GM23338 (cell line): ENCODE measurements at regions not wholly inside any gene's neighbourhood (a gene's known extent, or its start where the extent isn't known, plus 50 kb on each side); places are given as distances from the start of the nearest gene placed in this dataset.
A peak's percentile ranks its signal among the peaks of the same experiment; 100 is the strongest.

Source experiments
- ATAC-seq: fragments of 200-7000 bp; cut with Tn5 transposase; 3 replicates; pipeline ENCODE4 v1.9.1; 2020
- DNase-seq: peaks from one replicate; pipeline ENCODE4 v3.0.0-alpha.2; 2015; ENCODE audit warnings: low spot score
- H2AFZ ChIP-seq: fragments of 200-600 bp; sonication (generic); 2 replicates; pipeline ENCODE4 v1.8.0; 2016; ENCODE audit warnings: antibody characterized with exemption, mild to moderate bottlenecking, moderate library complexity
- H3F3A ChIP-seq: fragments of 200-600 bp; sonication (generic); replicated peaks from 2 replicates; pipeline ENCODE4 v1.8.0; 2017; ENCODE audit warnings: antibody characterized with exemption, mixed run types, low read depth
- H3K27ac ChIP-seq: fragments of 200-600 bp; sonication (generic); 2 replicates; pipeline ENCODE4 v1.6.1; 2016; ENCODE audit warnings: low read depth
- H3K27me3 ChIP-seq: fragments of 200-600 bp; sonication (generic); 2 replicates; pipeline ENCODE4 v1.8.0; 2016; ENCODE audit warnings: mild to moderate bottlenecking, mixed run types, moderate library complexity; ENCODE audit not compliant: insufficient read depth
- H3K36me3 ChIP-seq: fragments of 200-600 bp; sonication (generic); 2 replicates; pipeline ENCODE4 v1.8.0; 2016; ENCODE audit warnings: mild to moderate bottlenecking; ENCODE audit not compliant: insufficient read depth
- H3K4me1 ChIP-seq: fragments of 200-600 bp; sonication (generic); 2 replicates; pipeline ENCODE4 v1.8.0; 2016; ENCODE audit warnings: mild to moderate bottlenecking, moderate library complexity; ENCODE audit not compliant: insufficient read depth
- H3K4me2 ChIP-seq: fragments of 200-600 bp; sonication (generic); 2 replicates; pipeline ENCODE4 v1.7.1; 2017; ENCODE audit warnings: mixed run types
- H3K4me3 ChIP-seq: fragments of 200-600 bp; sonication (generic); 2 replicates; pipeline ENCODE4 v1.6.1; 2016; ENCODE audit warnings: mixed run types
- H3K79me2 ChIP-seq: fragments of 200-600 bp; sonication (generic); replicated peaks from 2 replicates; pipeline ENCODE4 v1.8.0; 2017; ENCODE audit warnings: mild to moderate bottlenecking; ENCODE audit not compliant: insufficient read depth
- H3K9me2 ChIP-seq: fragments of 200-600 bp; sonication (generic); 2 replicates; pipeline ENCODE4 v1.8.0; 2017; ENCODE audit not compliant: insufficient read depth
- H4K20me1 ChIP-seq: fragments of 200-600 bp; sonication (generic); replicated peaks from 2 replicates; pipeline ENCODE4 v1.8.0; 2017; ENCODE audit warnings: mild to moderate bottlenecking; ENCODE audit not compliant: insufficient read depth
- H3K27ac Mint-ChIP-seq: 2 replicates; pipeline ENCODE4 v1.8.0; 2020; ENCODE audit warnings: inconsistent platforms, mild to moderate bottlenecking, moderate library complexity, mixed read lengths
- H3K27me3 Mint-ChIP-seq: 3 replicates; pipeline ENCODE4 v1.8.0; 2022; ENCODE audit warnings: low read depth, mild to moderate bottlenecking, moderate library complexity, mixed read lengths, inconsistent platforms; ENCODE audit not compliant: insufficient read depth, poor library complexity
- H3K36me3 Mint-ChIP-seq: 3 replicates; pipeline ENCODE4 v1.8.0; 2021; ENCODE audit warnings: low read depth, mild to moderate bottlenecking, inconsistent platforms, moderate library complexity, mixed read lengths
- H3K4me1 Mint-ChIP-seq: 3 replicates; pipeline ENCODE4 v1.8.0; 2020; ENCODE audit warnings: mild to moderate bottlenecking, inconsistent platforms, mixed read lengths
- H3K4me3 Mint-ChIP-seq: 3 replicates; pipeline ENCODE4 v1.8.0; 2021; ENCODE audit warnings: moderate library complexity, mild to moderate bottlenecking, inconsistent platforms, mixed read lengths
- H3K9me3 Mint-ChIP-seq: 3 replicates; pipeline ENCODE4 v1.8.0; 2020; ENCODE audit warnings: moderate library complexity, mild to moderate bottlenecking, inconsistent platforms, mixed read lengths
- CREB1 ChIP-seq: fragments of 250-450 bp; sonication (Bioruptor Pico); IDR thresholded peaks from 2 replicates; pipeline ENCODE4 v1.5.0; 2020; ENCODE audit warnings: low read depth, mild to moderate bottlenecking, moderate library complexity
- CTCF ChIP-seq, 2 experiments: fragments of 200-600 bp in 1 of 2; sonication (generic) in 1 of 2; conservative IDR thresholded peaks; 2 replicates each; pipeline versions ENCODE4 v1.5.1 to v1.6.1; 2016 to 2017; ENCODE audit warnings: antibody characterized with exemption in 2 of 2, low read depth in 2 of 2, mild to moderate bottlenecking in 2 of 2, moderate library complexity in 1 of 2
- ETS1 ChIP-seq: IDR thresholded peaks from 2 replicates; pipeline ENCODE4 v1.6.1; 2016; ENCODE audit warnings: antibody characterized with exemption
- EZH2 ChIP-seq: fragments of 200-600 bp; sonication (generic); IDR thresholded peaks from one replicate; pipeline ENCODE4 v1.8.0; 2017; ENCODE audit warnings: antibody characterized with exemption, mild to moderate bottlenecking, low read depth; ENCODE audit not compliant: unreplicated experiment
- EZH2phosphoT487 ChIP-seq: fragments of 200-600 bp; sonication (generic); IDR thresholded peaks from one replicate; pipeline ENCODE4 v1.8.1; 2018; ENCODE audit warnings: antibody characterized with exemption; ENCODE audit not compliant: unreplicated experiment
- JUNB ChIP-seq: IDR thresholded peaks from one replicate; pipeline ENCODE4 v1.6.1; 2016; ENCODE audit warnings: antibody characterized with exemption; ENCODE audit not compliant: unreplicated experiment
- NANOG ChIP-seq: IDR thresholded peaks from 2 replicates; pipeline ENCODE4 v1.6.1; 2016; ENCODE audit warnings: antibody characterized with exemption, borderline replicate concordance
- POLR2AphosphoS5 ChIP-seq: IDR thresholded peaks from 2 replicates; pipeline ENCODE4 v1.6.1; 2016; ENCODE audit warnings: antibody characterized with exemption, low read depth
- REST ChIP-seq: IDR thresholded peaks from one replicate; pipeline ENCODE4 v1.6.1; 2018; ENCODE audit warnings: antibody characterized with exemption; ENCODE audit not compliant: unreplicated experiment
- STAT1 ChIP-seq: IDR thresholded peaks from one replicate; pipeline ENCODE4 v1.6.1; 2016; ENCODE audit warnings: antibody characterized with exemption; ENCODE audit not compliant: unreplicated experiment
- ZNF462 ChIP-seq: fragments of 250-450 bp; sonication (Bioruptor Pico); IDR thresholded peaks from 2 replicates; pipeline ENCODE4 v1.5.0; 2020; ENCODE audit warnings: mild to moderate bottlenecking, moderate library complexity

- Histone ChIP-seq H3K27ac (no peak overlapping the region), H3K4me2 (no peak overlapping the region), H3F3A (no peaks in the 10 kb centered on the region), H3K36me3 (no peaks in the 10 kb centered on the region), H3K4me3 (no peak overlapping the region), H3K4me1 (peaks cover 16% of the 10 kb centered on the region), H3K9me2 (peaks cover 9% of the 10 kb centered on the region; the same call in 1 of the 2 replicates), H3K27me3 (no peaks in the 10 kb centered on the region), H4K20me1 (no peaks in the 10 kb centered on the region), H3K79me2 (no peaks in the 10 kb centered on the region), H2AFZ (peak overlapping the region; percentile 64; the same call in 1 of the 2 replicates)
- Mint-ChIP-seq H3K27ac (no peak overlapping the region), H3K36me3 (no peaks in the 10 kb centered on the region), H3K9me3 (no peaks in the 10 kb centered on the region), H3K4me1 (peaks cover 23% of the 10 kb centered on the region), H3K27me3 (peaks cover 8% of the 10 kb centered on the region), H3K4me3 (no peak overlapping the region)
- DNase-seq, result no peak
- TF ChIP-seq NANOG (no peak), REST (no peak), EZH2 (no peak), POLR2AphosphoS5 (no peak), CREB1 (no peak), ZNF462 (no peak), ETS1 (no peak), JUNB (no peak), STAT1 (no peak), CTCF (conservative IDR thresholded peaks at IDR 0.05; ENCODE audit: low read depth in 2 of 2) (no peak), EZH2phosphoT487 (no peak)
- no peak for ATAC-seq
Observed at GRCh38 chr4:55269995-55270394, 76.0 kb upstream of the SRD5A3 start.
